ENCODE measurements at regions not wholly inside any gene's neighbourhood (a gene's known extent, or its start where the extent isn't known, plus 50 kb on each side); places are given as distances from the start of the nearest gene placed in this dataset.
"Not testable (repeated sequence)": the region's sequence is repeated elsewhere in the genome, so short reads cannot be mapped to it uniquely, and the experiment has no call there.

- no peak for DNase-seq
Measured at GRCh38 chr4:158051401-158052235, 121.2 kb downstream of the GASK1B start.

GRCh38 chr4:158050942-158051341, 121.9 kb downstream of the GASK1B start:
- no peak for DNase-seq

DNA sequence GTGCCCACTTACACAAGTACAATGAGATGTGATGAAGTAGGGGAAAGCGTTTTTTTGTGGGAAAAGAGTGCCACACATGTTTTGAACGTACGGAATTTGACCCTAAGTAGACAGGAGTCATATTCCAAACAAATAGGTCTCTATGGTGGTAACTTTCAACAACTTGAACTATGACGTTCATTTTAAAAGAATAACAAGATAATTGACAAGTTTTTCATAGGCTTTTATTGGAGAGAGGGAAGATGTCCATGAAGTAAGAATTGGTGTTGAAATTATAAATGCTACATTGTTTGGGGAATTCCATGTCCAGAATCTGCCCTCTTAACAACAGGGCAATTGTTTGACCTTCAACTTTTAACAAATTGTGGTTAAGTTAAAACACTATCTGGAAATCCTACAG, 126.5 kb downstream of the GASK1B start:
- DNase-seq: no peak

DNA sequence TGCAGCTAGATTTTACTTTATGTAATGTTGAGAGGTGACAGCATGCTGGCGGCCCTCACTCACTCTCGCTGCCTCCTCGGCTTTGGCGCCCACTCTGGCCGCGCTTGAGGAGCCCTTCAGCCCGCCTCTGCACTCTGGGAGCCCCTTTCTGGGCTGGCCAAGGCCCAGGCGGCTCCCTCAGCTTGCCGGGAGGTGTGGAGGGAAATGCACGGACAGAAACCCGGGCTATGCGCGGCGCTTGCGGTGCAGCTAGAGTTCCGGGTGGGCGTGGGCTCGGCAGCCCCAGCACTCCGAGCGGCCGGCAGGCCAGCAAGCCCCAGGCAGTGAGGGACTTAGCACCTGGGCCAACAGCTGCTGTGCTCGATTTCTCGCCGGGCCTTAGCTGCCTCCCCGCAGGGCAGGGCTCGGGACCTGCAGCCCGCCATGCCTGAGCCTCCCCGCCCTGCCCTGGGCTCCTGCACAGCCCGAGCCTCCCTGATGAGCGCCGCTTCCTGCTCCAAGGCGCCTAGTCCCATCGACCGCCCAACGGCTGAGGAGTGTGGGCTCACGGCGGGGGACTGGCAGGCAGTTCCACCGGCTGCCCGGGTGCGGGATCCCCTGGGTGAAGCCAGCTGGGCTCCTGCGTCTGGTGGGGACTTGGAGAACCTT, 128.7 kb downstream of the GASK1B start:
- no peak for DNase-seq

DNA sequence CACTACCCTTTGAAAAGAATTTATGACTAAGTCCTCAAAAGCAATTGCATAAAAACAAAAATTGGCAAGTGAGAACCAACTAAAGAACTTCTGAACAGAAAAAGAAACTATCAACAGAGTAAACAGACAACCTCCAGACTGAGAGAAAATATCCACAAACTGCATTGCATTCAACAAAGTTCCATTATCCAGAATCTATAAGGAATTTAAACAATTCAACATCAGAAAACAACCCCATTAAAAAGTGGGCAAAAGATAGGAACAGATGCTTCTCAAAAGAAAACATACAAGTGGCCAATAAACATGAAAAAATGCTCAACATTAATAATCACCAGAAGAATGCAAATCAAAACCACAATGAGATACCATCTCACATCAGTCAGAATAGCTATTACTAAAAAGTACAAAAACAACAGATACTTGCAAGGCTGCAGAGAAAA, 130.2 kb downstream of the GASK1B start:
- no peak for DNase-seq

DNA sequence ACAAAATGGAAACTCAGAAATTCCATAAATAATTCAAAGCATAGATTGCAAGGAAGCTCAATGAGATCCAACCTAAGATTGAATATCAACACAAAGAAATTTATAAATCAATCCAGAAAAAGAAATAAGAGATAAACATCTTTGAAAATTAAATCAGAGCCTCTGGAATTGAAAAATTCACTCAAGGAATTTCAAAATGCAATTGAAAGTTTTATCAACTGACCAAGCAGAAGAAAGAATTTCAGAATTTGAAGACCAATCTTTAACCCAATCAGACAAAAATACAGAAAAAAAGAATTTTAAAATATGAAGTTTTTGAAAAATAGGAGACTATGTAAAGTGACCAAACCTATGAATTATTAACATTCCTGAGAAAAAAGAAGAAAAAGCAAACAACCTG, 134.1 kb downstream of the GASK1B start:
- no peak for DNase-seq

DNA sequence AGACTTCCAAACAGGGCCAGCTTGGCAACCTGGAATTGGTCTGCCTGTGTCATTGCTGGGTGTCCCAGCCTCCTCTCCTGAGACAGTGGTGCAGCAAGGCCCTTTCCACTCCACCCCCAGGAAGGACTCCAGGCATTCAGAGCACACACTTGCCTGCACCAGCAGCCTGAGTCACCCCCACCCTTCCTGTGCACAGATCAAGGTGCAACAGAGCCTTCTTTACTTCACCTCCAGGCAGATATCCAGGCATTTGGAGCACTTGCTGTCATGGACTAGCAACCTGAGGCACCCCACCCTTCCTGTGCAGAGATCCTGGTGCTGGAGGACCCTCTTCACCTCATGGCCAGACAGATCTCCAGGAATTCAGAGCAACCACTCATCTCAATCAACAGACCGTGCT, 135.8 kb downstream of the GASK1B start:
- no peak for DNase-seq

- no peak for DNase-seq
Measured at GRCh38 chr4:158035662-158036195, 137.1 kb downstream of the GASK1B start.

DNA sequence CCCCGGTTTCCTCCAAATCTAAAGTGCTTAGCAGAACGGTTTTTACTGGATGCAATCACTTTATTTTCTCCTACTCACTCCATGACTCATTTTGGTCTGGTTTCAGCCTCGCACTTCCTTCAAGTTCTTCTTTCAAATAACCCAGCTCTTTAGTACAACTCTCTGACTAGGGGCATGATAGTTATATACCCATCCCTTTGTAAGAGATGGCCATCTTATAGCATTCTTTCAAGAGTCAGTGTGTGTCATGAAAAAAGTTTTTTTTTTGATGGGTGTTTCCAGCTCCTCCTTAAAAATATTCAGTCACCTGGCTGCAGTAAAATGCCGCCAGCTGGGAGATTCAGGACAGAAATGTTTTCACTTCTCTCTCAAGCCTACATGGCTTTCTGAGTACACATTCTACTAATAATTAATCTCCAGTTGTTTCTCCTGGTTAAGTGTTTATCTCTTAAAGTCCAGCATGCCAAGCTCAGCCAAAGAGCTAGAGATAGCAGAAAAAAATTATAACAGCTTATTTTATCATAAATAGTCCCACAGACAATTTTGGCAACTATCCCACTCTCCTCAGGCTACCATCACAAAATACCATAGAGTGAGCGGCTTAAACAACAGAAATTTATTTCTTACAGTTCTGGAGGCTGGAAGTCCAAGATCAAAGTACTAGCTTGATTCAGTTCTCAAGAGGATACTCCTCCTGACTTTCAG, 139.3 kb downstream of the GASK1B start:
- no peak for DNase-seq

DNA sequence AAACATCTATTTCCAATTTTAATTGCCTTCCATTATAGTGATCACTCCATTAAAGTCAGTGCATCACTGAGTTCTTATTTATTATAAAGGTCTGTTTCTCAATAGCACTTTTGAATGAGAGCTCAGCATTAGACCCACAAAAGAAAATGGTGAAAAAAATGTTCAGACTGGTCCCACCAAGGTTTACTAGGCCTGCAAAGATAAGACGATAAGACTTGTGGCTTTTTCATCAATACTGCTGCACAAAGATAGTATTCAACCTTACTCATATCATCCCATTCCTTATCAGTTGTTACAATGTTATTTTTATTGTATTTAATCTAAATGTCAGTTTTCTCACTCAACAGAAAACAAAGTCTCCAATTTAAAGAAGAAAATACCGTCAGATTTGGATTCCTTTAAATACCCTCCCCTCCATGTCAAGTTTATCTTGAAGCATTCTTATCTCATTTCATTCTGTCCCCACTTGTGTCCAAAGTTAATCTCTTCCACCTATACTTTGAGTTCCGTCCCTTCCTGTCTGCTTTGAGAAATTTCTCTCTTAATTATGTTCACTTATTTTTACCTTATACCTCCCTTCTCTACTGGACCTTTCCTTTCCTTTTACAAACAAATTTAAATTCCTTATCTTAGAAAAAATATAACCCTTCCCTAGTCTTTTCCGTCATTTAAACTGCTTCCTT, 140.0 kb downstream of the GASK1B start:
- DNase-seq: no peak

DNA sequence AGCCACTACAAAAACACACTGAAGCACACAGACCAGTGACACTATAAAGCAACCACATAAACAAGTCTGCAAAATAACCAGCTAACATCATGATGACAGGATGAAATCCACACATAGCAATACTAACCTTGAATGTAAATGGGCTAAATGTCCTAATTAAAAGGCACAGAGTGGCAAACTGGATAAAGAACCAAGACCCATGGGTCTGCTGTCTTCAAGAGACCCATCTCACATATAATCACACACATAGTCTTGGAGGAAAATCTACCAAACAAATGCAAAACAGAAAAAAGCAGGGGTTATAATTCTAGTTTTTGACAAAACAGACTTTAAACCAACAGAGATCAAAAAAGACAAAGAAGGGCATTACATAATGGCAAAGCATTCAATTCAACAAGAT, 144.4 kb downstream of the GASK1B start:
- not testable (repeated sequence) for DNase-seq

DNA sequence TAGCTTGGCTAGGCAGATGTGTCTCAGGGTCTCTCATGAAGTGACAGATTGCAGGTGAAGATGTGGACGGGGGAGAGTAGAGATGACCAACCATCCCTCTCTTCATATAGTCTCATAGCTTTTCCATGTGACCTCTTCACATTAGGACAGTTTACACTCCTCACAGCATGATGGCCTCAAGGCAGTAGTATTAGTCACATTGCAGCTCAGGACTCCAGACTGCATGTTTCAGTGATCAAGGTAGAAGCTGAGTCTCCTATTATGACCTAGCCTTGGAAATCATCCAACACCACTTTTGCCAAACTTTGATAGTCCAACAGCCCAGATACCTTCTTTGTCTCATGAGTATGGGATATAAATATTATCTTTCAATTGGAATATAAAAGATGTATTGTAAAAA, 147.7 kb downstream of the GASK1B start:
- no peak for DNase-seq

GRCh38 chr4:158020734-158021346, 152.0 kb downstream of the GASK1B start:
- DNase-seq: no peak

DNA sequence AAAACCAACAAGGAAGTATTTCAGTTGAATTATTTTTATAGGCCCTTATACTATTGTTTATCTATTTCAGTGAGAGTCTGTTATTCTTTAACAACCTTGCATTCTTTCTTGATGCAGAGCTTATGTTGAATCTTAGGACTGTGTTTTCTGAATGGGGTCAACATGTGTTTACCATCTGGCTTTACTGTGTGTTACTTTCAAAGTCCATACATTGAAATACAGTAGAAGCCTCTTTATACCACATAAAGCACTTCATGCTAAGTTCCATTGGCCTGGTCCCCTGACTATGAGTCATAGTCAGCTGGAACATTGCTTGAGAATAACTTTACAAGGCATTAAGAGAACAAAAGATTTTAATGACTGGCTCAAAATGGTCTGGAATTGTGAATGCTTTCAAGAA, 152.6 kb downstream of the GASK1B start:
- DNase-seq: no peak

DNA sequence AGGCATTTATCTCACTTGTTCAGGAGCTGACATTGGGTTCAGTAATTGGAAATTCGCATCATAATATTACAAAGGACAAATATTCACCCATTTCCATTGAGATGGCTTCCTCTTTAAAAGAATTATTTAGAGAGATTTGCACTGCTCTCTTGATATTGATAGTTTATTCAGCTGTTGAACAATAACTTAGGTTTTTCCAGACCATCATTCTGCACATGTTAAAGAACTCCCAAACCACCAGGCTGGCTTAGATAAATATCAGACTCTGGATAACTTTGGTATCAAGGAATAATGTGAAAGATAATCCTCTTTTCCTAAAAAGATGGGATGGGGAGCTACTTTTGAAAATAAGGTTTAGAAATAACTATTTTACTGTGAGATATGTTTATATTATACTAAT, 154.0 kb downstream of the GASK1B start:
- no peak for DNase-seq

GRCh38 chr4:158018221-158018830, 154.5 kb downstream of the GASK1B start:
- no peak for DNase-seq

GRCh38 chr4:158016511-158016910, 156.3 kb downstream of the GASK1B start:
- no peak for DNase-seq

DNA sequence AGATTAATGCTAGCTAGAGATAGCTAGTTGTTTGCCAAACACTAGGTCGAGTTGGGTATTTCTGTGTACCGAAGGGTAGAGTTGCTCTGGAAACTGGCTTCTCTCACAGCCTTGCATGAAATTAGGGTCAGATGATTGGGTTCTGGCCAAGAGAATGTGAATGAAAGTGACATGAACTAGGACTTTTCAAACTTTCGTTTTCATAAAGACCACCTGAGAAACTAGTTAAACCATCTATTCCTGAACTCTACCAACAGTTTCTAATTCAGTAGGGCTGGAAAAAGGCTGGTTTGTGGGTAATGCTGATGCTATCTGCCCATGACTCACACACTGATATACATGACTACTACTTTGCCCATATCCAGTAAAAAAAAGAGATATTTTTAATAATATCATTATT, 157.6 kb downstream of the GASK1B start:
- DNase-seq: no peak

GRCh38 chr4:158013858-158014257, 159.0 kb downstream of the GASK1B start:
- no peak for DNase-seq

- no peak for DNase-seq
Measured at GRCh38 chr4:158010361-158010760, 162.5 kb downstream of the GASK1B start.

DNA sequence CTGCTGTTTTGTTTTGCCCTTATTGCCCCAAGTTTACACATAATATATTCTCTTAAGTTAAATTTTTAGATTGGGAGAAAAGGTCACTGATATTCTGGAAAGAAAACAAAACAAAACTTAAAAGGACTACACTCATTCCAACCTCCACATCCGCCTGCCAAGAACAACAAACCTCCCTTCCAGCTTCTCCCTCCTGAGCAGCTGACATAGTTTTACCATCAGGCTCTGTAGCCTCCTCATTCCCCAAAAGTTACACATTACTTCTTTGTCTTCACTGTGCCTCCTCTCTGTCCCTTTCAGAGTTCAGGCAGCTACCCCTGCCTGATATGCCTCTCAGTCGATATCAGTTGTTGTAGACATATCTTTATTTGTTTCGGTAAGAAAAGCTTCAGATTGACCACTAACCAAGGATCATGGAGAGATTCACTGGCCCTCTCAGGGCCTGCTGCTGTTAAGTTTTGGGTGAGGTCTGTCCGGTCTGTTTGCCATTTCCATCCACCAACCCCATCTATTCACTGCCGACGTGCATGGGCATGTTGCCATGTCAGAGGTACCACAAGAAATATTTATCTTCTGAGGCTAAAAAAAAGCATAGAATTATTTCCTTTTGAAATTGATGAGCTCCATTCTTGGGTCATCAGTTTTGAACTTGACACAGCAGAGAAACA, 164.1 kb downstream of the GASK1B start:
- DNase-seq: no peak

DNA sequence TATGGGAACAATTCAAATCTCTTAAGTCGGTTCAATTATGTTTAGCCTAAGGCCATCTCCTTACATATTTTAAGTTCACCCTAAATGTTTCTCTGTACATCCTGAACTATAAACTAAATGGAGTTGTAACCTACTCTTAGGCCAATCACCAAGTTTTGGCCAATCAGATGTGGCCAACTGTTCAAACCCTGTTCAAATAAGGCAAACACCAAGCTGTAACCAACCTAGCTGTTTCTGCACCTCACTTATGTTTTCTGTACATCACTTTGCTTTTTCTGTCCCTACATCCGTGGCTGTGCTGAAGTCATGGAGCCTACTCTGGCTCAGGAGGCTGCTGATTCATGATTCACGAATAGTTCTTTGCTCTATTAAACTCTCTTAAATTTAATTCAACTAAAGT, 165.3 kb downstream of the GASK1B start:
- no peak for DNase-seq

Data from stimulated activated CD4-positive, alpha-beta T cell treated with anti-CD3 and anti-CD28 coated beads, Interleukin-15, amount 100 ng/mL, for 24 hours (primary cell).